ENCODE measurements at regions not wholly inside any gene's neighbourhood (a gene's known extent, or its start where the extent isn't known, plus 50 kb on each side); places are given as distances from the start of the nearest gene placed in this dataset.
"Not testable (repeated sequence)": the region's sequence is repeated elsewhere in the genome, so short reads cannot be mapped to it uniquely, and the experiment has no call there.

- ChIA-PET POLR2A (no interaction called here), CTCF (no interaction called here)
- no peaks in the 10 kb centered on the region for H3K27me3 ChIP-seq (ENCODE audit: control insufficient read depth, insufficient read depth, low read length)
- H3K4me3 ChIP-seq (ENCODE audit: low read depth, low read length): no peak overlapping the region
- DNase-seq (ENCODE audit: low read depth): no peak
- no peaks in the 10 kb centered on the region for H3K36me3 ChIP-seq (ENCODE audit: control insufficient read depth, insufficient read depth, low read length)
- TF ChIP-seq CTCF (IDR thresholded peaks at IDR 0.05; ENCODE audit: insufficient read depth, low read depth, low read length): no peak
Measured at GRCh38 chr18:1078301-1078700, 173.6 kb downstream of the ADCYAP1 start.

- DNase-seq (ENCODE audit: low read depth); H3K27me3 ChIP-seq (ENCODE audit: control insufficient read depth, insufficient read depth, low read length); CTCF ChIA-PET; H3K36me3 ChIP-seq (ENCODE audit: control insufficient read depth, insufficient read depth, low read length); POLR2A ChIA-PET; H3K4me3 ChIP-seq (ENCODE audit: low read depth, low read length): not testable (repeated sequence)
Measured at GRCh38 chr18:1083675-1084074, 179.0 kb downstream of the ADCYAP1 start.

GRCh38 chr18:1090758-1091157 is 186.1 kb downstream of the ADCYAP1 start:
- ChIA-PET POLR2A (no interaction called here), CTCF (no interaction called here)
- DNase-seq (ENCODE audit: low read depth): no peak
- Histone ChIP-seq H3K27me3 (ENCODE audit: control insufficient read depth, insufficient read depth, low read length) (no peaks in the 10 kb centered on the region), H3K4me3 (ENCODE audit: low read depth, low read length) (no peak overlapping the region), H3K36me3 (ENCODE audit: control insufficient read depth, insufficient read depth, low read length) (no peaks in the 10 kb centered on the region)
- no peak for TF ChIP-seq CTCF (IDR thresholded peaks at IDR 0.05; ENCODE audit: insufficient read depth, low read depth, low read length)

GRCh38 chr18:1092228-1092627 is 187.6 kb downstream of the ADCYAP1 start:
- CTCF ChIA-PET: interaction anchor here (0.9 kb wide), 1 partner anchor 130 kb away, joined by 3 read pairs; no protein-coding TSS in a partner anchor

GRCh38 chr18:1094409-1094808 is 189.7 kb downstream of the ADCYAP1 start:
- H3K27me3 ChIP-seq (ENCODE audit: control insufficient read depth, insufficient read depth, low read length): no peaks in the 10 kb centered on the region
- DNase-seq (ENCODE audit: low read depth): no peak
- CTCF ChIA-PET: no interaction called here
- H3K36me3 ChIP-seq (ENCODE audit: control insufficient read depth, insufficient read depth, low read length): no peaks in the 10 kb centered on the region
- TF ChIP-seq CTCF (IDR thresholded peaks at IDR 0.05; ENCODE audit: insufficient read depth, low read depth, low read length): no peak
- POLR2A ChIA-PET: no interaction called here
- no peak overlapping the region for H3K4me3 ChIP-seq (ENCODE audit: low read depth, low read length)

More at GRCh38 chr18:1092228-1092627, 187.6 kb downstream of the ADCYAP1 start:
- POLR2A ChIA-PET: no interaction called here
- Histone ChIP-seq H3K27me3 (ENCODE audit: control insufficient read depth, insufficient read depth, low read length) (no peaks in the 10 kb centered on the region), H3K36me3 (ENCODE audit: control insufficient read depth, insufficient read depth, low read length) (no peaks in the 10 kb centered on the region), H3K4me3 (ENCODE audit: low read depth, low read length) (no peak overlapping the region)
- TF ChIP-seq CTCF (IDR thresholded peaks at IDR 0.05; ENCODE audit: insufficient read depth, low read depth, low read length): no peak
- no peak for DNase-seq (ENCODE audit: low read depth)

GRCh38 chr18:1097991-1098735 is 193.5 kb downstream of the ADCYAP1 start:
- DNase-seq (ENCODE audit: low read depth); H3K4me3 ChIP-seq (ENCODE audit: low read depth, low read length); H3K27me3 ChIP-seq (ENCODE audit: control insufficient read depth, insufficient read depth, low read length); POLR2A ChIA-PET; H3K36me3 ChIP-seq (ENCODE audit: control insufficient read depth, insufficient read depth, low read length); CTCF ChIA-PET: not testable (repeated sequence)

Measured in BJ (cell line).